HG03045 (cell line): ENCODE measurements at regions not wholly inside any gene's neighbourhood (a gene's known extent, or its start where the extent isn't known, plus 50 kb on each side); places are given as distances from the start of the nearest gene placed in this dataset.
"Not testable (repeated sequence)": the region's sequence is repeated elsewhere in the genome, so short reads cannot be mapped to it uniquely, and the experiment has no call there.

Experiments used
- ATAC-seq: cut with Tn5 transposase; IDR thresholded peaks from one replicate; pipeline ENCODE4 v1.9.1; 2021; ENCODE audit warnings: mild to moderate bottlenecking, moderate library complexity; ENCODE audit not compliant: unreplicated experiment

DNA sequence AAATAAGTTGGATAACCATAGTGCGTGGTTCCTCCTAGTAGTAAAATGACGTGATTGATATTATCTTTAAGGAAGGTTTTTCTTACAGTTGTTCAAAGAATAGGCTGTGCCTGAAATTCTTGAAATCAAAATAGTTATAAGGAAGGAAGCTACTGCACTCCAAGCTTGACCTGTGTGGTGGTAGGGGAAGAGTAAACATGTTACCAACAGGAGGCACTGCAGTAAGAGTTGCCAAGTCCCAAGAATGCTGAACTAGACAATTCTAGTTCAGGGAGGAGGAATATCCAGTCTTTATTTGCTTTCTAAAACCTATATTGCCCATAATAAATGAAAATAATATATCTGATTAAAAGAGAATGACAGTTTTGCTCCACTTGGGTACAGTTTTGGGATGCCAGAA, 764.5 kb downstream of the TMTC2 start:
- no peak for ATAC-seq

GRCh38 chr12:83434600-83434999, 747.9 kb downstream of the TMTC2 start:
- ATAC-seq: no peak

DNA sequence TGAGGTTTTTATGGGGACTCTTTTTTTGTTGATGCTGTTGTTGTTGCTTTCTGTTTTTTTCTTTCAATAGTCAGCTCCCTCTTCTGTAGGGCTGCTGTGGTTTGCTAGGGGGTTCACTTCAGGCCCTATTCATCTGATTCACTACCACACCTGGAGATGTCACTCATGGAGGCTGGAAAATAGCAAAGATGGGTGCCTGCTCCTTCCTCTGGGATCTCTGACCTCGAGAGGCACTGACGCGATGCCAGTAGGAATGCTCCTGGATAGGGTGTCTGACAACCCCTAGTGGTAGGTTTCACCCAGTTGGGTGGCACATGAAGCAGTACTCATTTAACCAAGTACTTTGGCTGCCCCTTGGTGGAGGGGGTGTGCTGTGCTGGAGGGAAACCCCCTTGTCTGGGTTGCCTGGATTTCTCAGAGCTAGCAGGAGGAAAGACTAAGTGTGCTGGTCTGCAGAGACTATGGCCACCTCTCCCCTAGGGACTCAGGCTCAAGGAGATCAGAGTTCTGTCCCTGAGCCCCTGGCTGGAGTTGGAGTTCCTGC, 745.5 kb downstream of the TMTC2 start:
- ATAC-seq: no peak

- ATAC-seq: not testable (repeated sequence)
Observed at GRCh38 chr12:83427586-83428136, 741.0 kb downstream of the TMTC2 start.

GRCh38 chr12:83414981-83415380, 728.3 kb downstream of the TMTC2 start:
- no peak for ATAC-seq

- ATAC-seq: no peak
Observed at GRCh38 chr12:83408851-83409250, 722.1 kb downstream of the TMTC2 start.

DNA sequence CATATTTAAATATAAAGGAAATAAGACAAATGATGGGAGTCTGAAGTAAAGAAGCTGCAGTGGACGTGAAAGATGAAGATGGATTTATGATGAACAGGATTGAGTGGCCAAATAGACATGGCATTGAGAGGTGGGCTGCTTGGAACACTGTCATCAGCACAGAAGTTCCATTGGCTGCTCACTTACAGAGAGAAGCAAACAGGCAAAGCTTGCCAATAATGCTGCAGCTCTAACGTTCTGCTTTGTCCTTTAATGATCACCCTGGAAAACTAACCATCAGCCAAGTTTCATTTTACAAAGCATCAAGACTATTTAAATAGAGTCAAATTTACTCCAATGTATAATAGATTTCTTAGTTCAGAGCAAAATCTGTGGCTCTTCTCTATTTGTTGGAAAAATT, 721.4 kb downstream of the TMTC2 start:
- no peak for ATAC-seq

DNA sequence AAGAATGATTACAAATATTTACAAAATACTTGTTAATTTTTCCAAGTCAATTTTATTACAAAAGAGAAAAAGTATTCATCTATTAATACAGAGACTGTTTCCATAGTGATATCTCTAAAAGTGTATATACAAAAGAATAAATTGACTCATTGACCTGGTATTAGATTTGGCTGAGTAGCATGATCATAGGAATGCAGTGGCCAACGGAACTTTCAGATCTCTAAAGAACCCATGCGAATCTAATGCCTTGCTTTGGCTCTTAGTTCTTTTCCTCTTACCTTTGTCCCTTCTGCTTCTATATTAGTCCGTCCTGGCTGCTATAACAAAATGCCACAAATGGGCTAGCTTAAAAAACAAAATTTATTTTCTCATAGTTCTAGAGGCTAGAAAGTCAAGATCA, 717.8 kb downstream of the TMTC2 start:
- no peak for ATAC-seq

- ATAC-seq: no peak
Observed at GRCh38 chr12:83390186-83390585, 703.5 kb downstream of the TMTC2 start.

DNA sequence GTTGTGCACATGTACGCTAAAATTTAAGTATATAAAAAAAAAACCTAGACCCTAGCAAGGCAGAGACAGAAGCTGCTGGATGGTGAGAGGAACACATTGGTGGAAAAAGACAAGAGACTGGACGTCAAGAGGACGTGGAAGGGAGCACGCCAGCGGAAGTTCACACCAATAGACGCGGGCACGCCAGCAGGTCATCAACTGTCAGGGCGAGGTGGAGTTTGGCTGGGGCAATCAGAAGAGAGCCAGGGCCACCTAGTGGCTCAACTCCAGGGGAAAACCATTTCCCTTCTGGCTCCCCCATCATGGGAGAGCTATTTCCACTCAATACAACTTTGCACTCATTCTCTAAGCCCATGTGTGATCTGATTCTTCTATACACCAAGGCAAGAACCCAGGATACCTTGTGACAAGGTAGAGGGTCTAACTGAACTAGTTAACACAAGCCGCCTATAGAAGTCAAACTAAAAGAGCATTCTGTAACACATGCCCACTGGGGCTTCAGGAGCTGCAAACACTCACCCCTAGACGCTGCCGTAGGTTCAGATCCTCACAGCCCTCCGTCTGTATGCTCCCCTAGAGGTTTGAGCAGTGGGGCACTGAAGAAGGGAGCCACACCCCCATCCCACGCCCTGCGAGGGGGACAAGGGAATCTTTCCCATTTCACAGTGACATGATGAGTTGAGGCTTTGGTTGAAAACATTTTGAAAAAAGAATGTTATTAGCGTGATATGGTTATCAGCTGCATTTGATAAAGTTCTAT, 702.7 kb downstream of the TMTC2 start:
- ATAC-seq: no peak

DNA sequence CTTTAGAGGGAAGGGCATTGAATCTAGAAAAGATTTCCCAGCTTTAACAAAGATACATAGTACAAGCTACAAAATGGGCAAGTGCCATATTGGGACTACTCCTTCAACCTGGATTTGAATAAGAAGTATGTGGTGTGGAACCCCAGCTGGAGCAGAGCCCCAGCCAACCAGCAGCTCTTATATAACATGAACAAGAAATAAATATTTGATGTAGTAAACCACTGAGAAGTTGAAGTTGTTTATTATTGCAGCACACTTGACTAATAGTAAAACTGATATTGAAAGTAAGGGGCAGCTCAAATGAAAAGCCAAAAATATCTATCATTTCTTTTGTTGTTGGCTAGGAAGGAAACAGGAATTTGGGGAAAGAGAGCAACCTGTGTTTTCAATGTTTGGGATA, 701.8 kb downstream of the TMTC2 start:
- ATAC-seq: no peak

DNA sequence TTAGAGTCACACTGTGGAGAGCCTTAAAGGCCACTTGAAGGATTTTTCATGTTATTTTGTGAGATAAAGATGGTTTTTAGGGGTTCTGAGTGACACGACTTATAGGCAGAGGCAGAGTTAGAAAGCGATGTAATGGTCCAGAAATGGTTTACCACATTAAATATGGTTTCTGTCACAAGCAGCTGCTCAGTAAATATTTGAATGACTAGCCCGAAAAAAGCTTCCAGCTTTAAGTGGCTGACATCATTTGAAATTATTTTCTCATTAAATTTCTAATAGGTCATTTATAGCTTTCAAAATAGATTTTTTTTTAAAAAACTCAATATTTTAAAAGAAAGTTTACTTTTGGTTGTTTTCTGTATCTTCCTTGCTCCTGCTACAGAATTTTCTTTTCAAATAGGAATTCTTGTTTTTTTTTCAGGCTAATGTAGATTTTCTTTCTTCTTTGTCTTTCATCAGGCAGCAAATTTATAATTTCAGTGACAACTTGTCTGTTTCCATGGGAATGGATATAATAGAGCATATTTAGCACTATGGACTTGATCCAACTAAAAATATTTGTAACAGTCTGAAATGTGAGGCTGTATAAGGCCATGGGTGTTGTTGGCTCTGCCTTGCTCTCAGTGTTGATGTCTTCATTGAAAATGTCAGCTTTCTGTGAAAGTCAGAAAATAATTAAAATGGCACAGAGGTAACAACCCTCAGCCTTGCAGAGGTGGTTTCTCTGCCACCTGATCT, 700.0 kb downstream of the TMTC2 start:
- no peak for ATAC-seq

DNA sequence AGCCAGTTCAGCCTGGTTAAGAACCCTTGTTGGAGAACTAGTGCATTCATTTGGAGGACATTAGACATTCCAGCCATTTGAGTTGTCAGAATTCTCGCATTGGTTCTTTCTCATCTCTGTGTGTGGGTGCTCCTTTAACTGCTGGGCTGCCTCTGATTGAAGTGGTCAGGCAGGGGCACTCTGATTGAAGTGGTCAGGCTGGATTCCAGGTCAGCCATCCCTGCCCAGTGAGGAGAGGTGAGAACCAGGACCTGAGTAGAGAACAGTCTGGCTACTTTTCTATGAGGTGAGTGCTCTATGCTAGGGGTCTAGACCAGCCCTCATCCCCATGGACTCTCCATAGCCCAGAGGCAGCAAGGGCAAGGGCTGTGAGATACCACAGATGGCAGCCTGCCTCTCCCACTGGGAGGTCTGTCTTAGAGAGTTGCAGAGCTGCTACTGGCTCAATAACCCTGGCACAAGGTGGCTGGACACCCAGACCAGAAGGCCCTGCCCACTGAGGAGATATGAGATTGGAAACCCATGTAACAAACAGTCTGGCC, 691.6 kb downstream of the TMTC2 start:
- no peak for ATAC-seq

DNA sequence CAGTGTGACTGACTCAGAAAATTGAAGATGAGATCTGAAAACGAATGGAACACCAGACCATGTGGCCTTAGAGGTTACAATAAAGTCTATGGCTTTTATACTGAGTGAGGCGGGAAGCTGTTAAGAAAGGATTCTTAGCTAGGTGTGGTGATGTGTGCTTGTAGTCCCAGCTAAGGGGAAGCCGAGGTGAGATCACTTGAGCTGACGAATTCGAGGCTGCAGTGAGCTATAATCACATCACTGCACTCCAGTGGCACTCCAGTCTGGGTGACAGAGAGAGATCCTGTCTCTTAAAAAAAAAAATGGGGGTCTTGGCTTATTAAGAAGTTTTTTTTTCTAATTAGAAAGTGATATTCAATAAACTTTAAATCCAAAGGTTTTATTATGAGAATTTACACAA, 678.6 kb downstream of the TMTC2 start:
- ATAC-seq: no peak

GRCh38 chr12:83361475-83361874, 674.8 kb downstream of the TMTC2 start:
- no peak for ATAC-seq

DNA sequence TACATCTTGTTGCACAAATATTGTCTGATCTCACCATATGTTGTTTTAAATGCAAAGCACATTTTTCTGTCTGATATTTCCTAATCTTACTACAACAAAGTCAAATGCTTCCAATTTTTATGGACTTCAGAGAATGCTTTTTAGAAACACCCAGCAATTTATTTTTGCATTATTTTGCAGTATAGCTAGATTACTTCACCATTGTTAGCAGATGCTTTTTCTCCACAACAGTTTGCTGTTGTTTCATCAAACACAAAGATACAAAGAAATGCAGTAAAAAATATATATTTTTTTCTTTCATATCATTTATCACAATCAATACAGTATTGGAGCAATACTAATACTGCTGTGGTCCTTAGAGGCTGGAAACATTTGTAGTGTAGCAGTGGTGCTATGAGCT, 674.4 kb downstream of the TMTC2 start:
- no peak for ATAC-seq

- no peak for ATAC-seq
Observed at GRCh38 chr12:83349907-83350611, 663.4 kb downstream of the TMTC2 start.

- no peak for ATAC-seq
Observed at GRCh38 chr12:83346333-83346732, 659.6 kb downstream of the TMTC2 start.

GRCh38 chr12:83343767-83344166, 657.1 kb downstream of the TMTC2 start:
- ATAC-seq: no peak

- ATAC-seq: no peak
Observed at GRCh38 chr12:83335748-83336147, 649.0 kb downstream of the TMTC2 start.

GRCh38 chr12:83326666-83327065, 640.0 kb downstream of the TMTC2 start:
- no peak for ATAC-seq
